SK-N-SH (cell line): ENCODE measurements at regions not wholly inside any gene's neighbourhood (a gene's known extent, or its start where the extent isn't known, plus 50 kb on each side); places are given as distances from the start of the nearest gene placed in this dataset.

Experiments
- CTCF ChIA-PET: fragments of 300-600, 350-600 bp; formaldehyde crosslinking; extraction: SDS; loops from one replicate; lab custom pipeline; 2021; lab: Yijun Ruan, JAX
- POLR2A ChIA-PET: fragments of 350-600 bp; sonication (Branson Sonifier 250); formaldehyde crosslinking; extraction: SDS; loops from one replicate; lab custom pipeline; 2020; ENCODE audit warnings: antibody characterized with exemption, inconsistent platforms; lab: Yijun Ruan, JAX
- DNase-seq: peaks from one replicate; pipeline ENCODE4 v3.0.0; 2012
- H2AFZ ChIP-seq: fragments of 200-600 bp; sonication (generic); 2 replicates; pipeline ENCODE4 v1.8.1; 2016; ENCODE audit warnings: antibody characterized with exemption, mild to moderate bottlenecking, low read depth
- H3F3A ChIP-seq: fragments of 200-600 bp; sonication (generic); replicated peaks from 2 replicates; pipeline ENCODE3; 2016; ENCODE audit warnings: antibody characterized with exemption, mild to moderate bottlenecking; ENCODE audit not compliant: insufficient read depth
- H3K27ac ChIP-seq, 2 experiments: fragments of 200-500 bp in 1 of 2; fragments of 200-600 bp in 1 of 2; sonication (Bioruptor generic) in 1 of 2; sonication (generic), shearing (Covaris generic) in 1 of 2; 2 replicates each; pipeline versions ENCODE4 v1.5.1 to v1.6.1; 2014 to 2016; ENCODE audit warnings: low read depth in 2 of 2, inconsistent platforms in 1 of 2, low read length in 1 of 2, mild to moderate bottlenecking in 1 of 2, mixed read lengths in 1 of 2
- H3K27me3 ChIP-seq: fragments of 200-600 bp; sonication (generic), shearing (Covaris generic); 2 replicates; pipeline ENCODE4 v1.6.1; 2016; ENCODE audit warnings: mixed run types; ENCODE audit not compliant: insufficient read depth
- H3K36me3 ChIP-seq, 2 experiments: fragments of 200-500 bp in 1 of 2; fragments of 200-600 bp in 1 of 2; sonication (Bioruptor generic) in 1 of 2; sonication (generic) in 1 of 2; replicated peaks in 1 of 2; 2 replicates each; pipeline versions ENCODE3 to v1.5.1; 2014 to 2016; ENCODE audit warnings: low read length in 1 of 2, mild to moderate bottlenecking in 1 of 2; ENCODE audit not compliant: insufficient read depth in 2 of 2, control insufficient read depth in 1 of 2
- H3K4me1 ChIP-seq, 2 experiments: fragments of 200-500 bp in 1 of 2; fragments of 200-600 bp in 1 of 2; sonication (Bioruptor generic) in 1 of 2; sonication (generic), shearing (Covaris generic) in 1 of 2; 2 replicates each; pipeline versions ENCODE4 v1.5.1 to v1.6.1; 2014 to 2016; ENCODE audit warnings: low read depth in 1 of 2, low read length in 1 of 2, mixed run types in 1 of 2; ENCODE audit not compliant: insufficient read depth in 2 of 2, control insufficient read depth in 1 of 2
- H3K4me2 ChIP-seq: fragments of 200-600 bp; sonication (generic), shearing (Covaris generic); 2 replicates; pipeline ENCODE4 v1.6.1; 2017; ENCODE audit warnings: mixed run types
- H3K4me3 ChIP-seq, 2 experiments: fragments of 200-500 bp in 1 of 2; fragments of 200-600 bp in 1 of 2; sonication (Bioruptor generic) in 1 of 2; sonication (generic), shearing (Covaris generic) in 1 of 2; 2 replicates each; pipeline versions ENCODE4 v1.5.1 to v1.8.1; 2014 to 2016; ENCODE audit warnings: low read depth in 2 of 2, inconsistent platforms in 1 of 2, low read length in 1 of 2, mild to moderate bottlenecking in 1 of 2, mixed read lengths in 1 of 2, moderate library complexity in 1 of 2
- H3K79me2 ChIP-seq: fragments of 200-600 bp; sonication (generic); 2 replicates; pipeline ENCODE4 v1.8.1; 2017; ENCODE audit warnings: mild to moderate bottlenecking; ENCODE audit not compliant: insufficient read depth
- H3K9ac ChIP-seq: fragments of 200-600 bp; sonication (generic); 2 replicates; pipeline ENCODE4 v1.6.1; 2017; ENCODE audit warnings: mixed run types
- H3K9me2 ChIP-seq: fragments of 200-600 bp; sonication (generic); 2 replicates; pipeline ENCODE4 v1.6.1; 2017; ENCODE audit warnings: mixed run types
- H3K9me3 ChIP-seq: fragments of 200-600 bp; sonication (generic); 2 replicates; pipeline ENCODE4 v1.6.1; 2017; ENCODE audit warnings: mixed run types, mild to moderate bottlenecking, moderate library complexity
- H4K20me1 ChIP-seq: fragments of 200-600 bp; sonication (generic); 2 replicates; pipeline ENCODE4 v1.6.1; 2017; ENCODE audit warnings: mild to moderate bottlenecking, mixed run types; ENCODE audit not compliant: insufficient read depth
- CHD2 ChIP-seq: fragments of 150-350 bp; IDR thresholded peaks from 2 replicates; pipeline ENCODE4 v1.6.1; 2018; ENCODE audit warnings: low read length; ENCODE audit not compliant: partially characterized antibody
- CTCF ChIP-seq: fragments of 200-600 bp; sonication (generic); IDR thresholded peaks from 2 replicates; pipeline ENCODE4 v1.6.1; 2017; ENCODE audit warnings: antibody characterized with exemption, mild to moderate bottlenecking, moderate library complexity
- ELF1 ChIP-seq: IDR thresholded peaks from 2 replicates; pipeline ENCODE4 v1.4.0; 2012
- EP300 ChIP-seq, 2 experiments: IDR thresholded peaks; 2 replicates each; pipeline versions ENCODE4 v1.4.0 to v1.6.1; 2012; ENCODE audit warnings: borderline replicate concordance in 1 of 2, low read depth in 1 of 2, low read length in 1 of 2
- EZH2phosphoT487 ChIP-seq: fragments of 200-600 bp; sonication (generic); IDR thresholded peaks from 2 replicates; pipeline ENCODE4 v1.6.1; 2017; ENCODE audit warnings: low read depth, mixed run types, mild to moderate bottlenecking, antibody characterized with exemption, moderate library complexity, borderline replicate concordance
- FOSL2 ChIP-seq: IDR thresholded peaks from 2 replicates; pipeline ENCODE4 v1.4.0; 2012; ENCODE audit warnings: low read depth, mild to moderate bottlenecking, moderate library complexity, borderline replicate concordance
- FOXJ3 ChIP-seq: sonication (generic); formaldehyde crosslinking; IDR thresholded peaks from 2 replicates; pipeline ENCODE4 v1.5.1; 2020; ENCODE audit warnings: mild to moderate bottlenecking, missing genetic modification reagents
- GABPA ChIP-seq: IDR thresholded peaks from 2 replicates; pipeline ENCODE4 v1.4.0; 2012; ENCODE audit warnings: low read depth, mild to moderate bottlenecking
- GATA2 ChIP-seq: sonication (generic); formaldehyde crosslinking; IDR thresholded peaks from 2 replicates; pipeline ENCODE4 v1.5.0; 2020; ENCODE audit warnings: mild to moderate bottlenecking, missing genetic modification reagents
- JUND ChIP-seq: IDR thresholded peaks from 2 replicates; pipeline ENCODE4 v1.4.0; 2012
- MAX ChIP-seq: IDR thresholded peaks from 2 replicates; pipeline ENCODE4 v1.4.0; 2012; ENCODE audit warnings: low read depth
- MXI1 ChIP-seq: IDR thresholded peaks from 2 replicates; pipeline ENCODE4 v1.6.1; 2012; ENCODE audit warnings: mild to moderate bottlenecking, low read depth, low read length, improper control_type of control experiment
- NFIC ChIP-seq: IDR thresholded peaks from 2 replicates; pipeline ENCODE4 v1.4.0; 2012; ENCODE audit warnings: borderline replicate concordance
- NRF1 ChIP-seq: IDR thresholded peaks from 2 replicates; pipeline ENCODE4 v1.6.1; 2012; ENCODE audit warnings: low read depth, mild to moderate bottlenecking, low read length
- RCOR1 ChIP-seq: fragments of 150-350 bp; IDR thresholded peaks from 2 replicates; pipeline ENCODE4 v1.6.1; 2017; ENCODE audit warnings: antibody characterized with exemption, low read length
- RFX5 ChIP-seq: IDR thresholded peaks from 2 replicates; pipeline ENCODE4 v1.6.1; 2012; ENCODE audit warnings: mild to moderate bottlenecking, improper control_type of control experiment, low read length
- RXRA ChIP-seq: IDR thresholded peaks from 2 replicates; pipeline ENCODE4 v1.4.0; 2012; ENCODE audit warnings: low read depth, mild to moderate bottlenecking, borderline replicate concordance
- SIN3A ChIP-seq: IDR thresholded peaks from 2 replicates; pipeline ENCODE4 v1.6.1; 2012; ENCODE audit warnings: low read depth, mild to moderate bottlenecking, low read length, moderate library complexity, borderline replicate concordance
- SMC3 ChIP-seq: IDR thresholded peaks from 2 replicates; pipeline ENCODE4 v1.6.1; 2012; ENCODE audit warnings: low read depth, low read length, improper control_type of control experiment
- TAF1 ChIP-seq: IDR thresholded peaks from 2 replicates; pipeline ENCODE4 v1.6.1; 2012; ENCODE audit warnings: low read depth, mild to moderate bottlenecking, low read length, moderate library complexity, borderline replicate concordance
- USF1 ChIP-seq: IDR thresholded peaks from 2 replicates; pipeline ENCODE4 v1.4.0; 2012; ENCODE audit warnings: low read depth, borderline replicate concordance
- WGBS: methylation state at CpG from one replicate; pipeline ENCODE4 v1.1.6; 2017; ENCODE audit warnings: low lambda C conversion rate; 5-methylcytosine and 5-hydroxymethylcytosine counted together

GRCh38 chr21:15192243-15192642 lies 127.4 kb upstream of the NRIP1 start (continued):
- TF ChIP-seq EZH2phosphoT487: no peak
- no peak for TF ChIP-seq NFIC
- TF ChIP-seq USF1: no peak
- TF ChIP-seq CHD2: no peak
- TF ChIP-seq GABPA: no peak
- TF ChIP-seq CTCF: no peak
- TF ChIP-seq, all 33 proteins: peak for 0

GRCh38 chr21:15193937-15194336 lies 129.1 kb upstream of the NRIP1 start:
- no peaks in the 10 kb centered on the region; the same call in 1 of the 2 replicates for H3K27me3 ChIP-seq
- whole genome bisulfite sequencing: 4% methylated on average over 3 of the region's 3 CpGs
- no peaks in the 10 kb centered on the region for H3K9me2 ChIP-seq
- POLR2A ChIA-PET: no interaction called here
- TF ChIP-seq RXRA (no peak), GATA2 (CRISPR knock-in tag) (no peak), NRF1 (no peak)
- CTCF ChIA-PET: no interaction called here
- H3K27ac ChIP-seq: no peak overlapping the region
- no peaks in the 10 kb centered on the region for H3K79me2 ChIP-seq
- no peaks in the 10 kb centered on the region for H3K4me1 ChIP-seq
- no peak overlapping the region for H3K4me2 ChIP-seq
- no peak for DNase-seq
- no peaks in the 10 kb centered on the region for H3F3A ChIP-seq
- no peak overlapping the region for H3K4me3 ChIP-seq
- no peak overlapping the region for H3K9ac ChIP-seq
- no peak overlapping the region for H2AFZ ChIP-seq
- H4K20me1 ChIP-seq: no peaks in the 10 kb centered on the region
- no peaks in the 10 kb centered on the region for H3K9me3 ChIP-seq
- H3K36me3 ChIP-seq: no peaks in the 10 kb centered on the region

- TF ChIP-seq CTCF: no peak
- no peak for TF ChIP-seq FOSL2
- TF ChIP-seq FOXJ3 (CRISPR knock-in tag): no peak
- no peak for TF ChIP-seq SIN3A
- no peak for TF ChIP-seq SMC3
- TF ChIP-seq NRF1: no peak
- no peak for TF ChIP-seq ELF1
- TF ChIP-seq RCOR1: no peak
- no peak for TF ChIP-seq EP300 (IDR thresholded peaks at IDR 0.05; ENCODE audit: borderline replicate concordance in 1 of 2, low read depth in 1 of 2, low read length in 1 of 2)
- no peak for TF ChIP-seq MXI1
- TF ChIP-seq JUND: no peak
- no peak for TF ChIP-seq TAF1
- no peak for TF ChIP-seq NFIC
- TF ChIP-seq GATA2 (CRISPR knock-in tag): no peak
- TF ChIP-seq MAX: no peak
- no peak for TF ChIP-seq EZH2phosphoT487
- TF ChIP-seq RFX5: no peak
- CTCF ChIA-PET: no interaction called here
- DNase-seq: no peak
- H4K20me1 ChIP-seq: no peaks in the 10 kb centered on the region
- H3K79me2 ChIP-seq: no peaks in the 10 kb centered on the region
- H3K27me3 ChIP-seq: no peaks in the 10 kb centered on the region; the same call in 1 of the 2 replicates
- H3K4me3 ChIP-seq: no peak overlapping the region
- H3K9ac ChIP-seq: no peak overlapping the region
- H3K36me3 ChIP-seq: no peaks in the 10 kb centered on the region
- no peak overlapping the region for H3K4me2 ChIP-seq
- no peak overlapping the region for H2AFZ ChIP-seq
- H3F3A ChIP-seq: no peaks in the 10 kb centered on the region
- no peaks in the 10 kb centered on the region for H3K9me3 ChIP-seq
- H3K9me2 ChIP-seq: no peaks in the 10 kb centered on the region
- 11% methylated on average over 2 of the region's 2 CpGs for WGBS
- POLR2A ChIA-PET: interaction anchor here (0.6 kb wide), 1 partner anchor 9 kb away, joined by 4 read pairs; no protein-coding TSS in a partner anchor
- H3K4me1 ChIP-seq: no peaks in the 10 kb centered on the region
- H3K27ac ChIP-seq: no peak overlapping the region
These were observed 130.3 kb upstream of the NRIP1 start for GRCh38 chr21:15195104-15195503.
